ENCODE measurements at regions not wholly inside any gene's neighbourhood (a gene's known extent, or its start where the extent isn't known, plus 50 kb on each side); places are given as distances from the start of the nearest gene placed in this dataset.

DNA sequence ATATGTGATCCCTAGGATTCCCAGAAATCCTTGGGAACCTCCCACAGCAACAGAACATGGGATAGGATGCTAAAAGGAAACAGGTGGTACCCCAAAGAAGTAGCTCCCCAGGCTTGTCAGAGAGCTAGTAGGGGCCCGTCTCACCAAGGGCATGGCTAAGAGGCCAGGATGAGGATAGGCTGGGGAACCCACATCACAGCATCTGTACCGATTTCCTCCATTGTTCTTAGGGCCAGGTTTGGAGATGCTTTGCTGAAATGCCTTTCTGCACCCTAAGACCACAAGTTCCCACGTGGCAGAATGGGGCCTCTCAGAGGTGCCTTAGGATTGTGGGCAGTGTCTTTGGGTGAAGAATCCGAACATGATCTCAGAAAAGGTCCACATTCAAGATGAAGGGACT lies 169.5 kb downstream of the HS3ST3B1 start:
- ATAC-seq (replicated peaks in 1 of 2), result no peak
- Mint-ChIP-seq H3K27me3 (ENCODE audit: low read depth) (no peaks in the 10 kb centered on the region), H3K4me1 (ENCODE audit: low read depth) (peaks cover 5% of the 10 kb centered on the region), H3K27ac (no peak overlapping the region), H3K4me3 (no peak overlapping the region), H3K9me3 (peaks cover 0 to 9% of the 10 kb centered on the region in 2 donors), H3K36me3 (ENCODE audit: insufficient read depth in 2 of 2) (peaks cover 0 to 2% of the 10 kb centered on the region in 2 donors)
- no peak for DNase-seq

DNA sequence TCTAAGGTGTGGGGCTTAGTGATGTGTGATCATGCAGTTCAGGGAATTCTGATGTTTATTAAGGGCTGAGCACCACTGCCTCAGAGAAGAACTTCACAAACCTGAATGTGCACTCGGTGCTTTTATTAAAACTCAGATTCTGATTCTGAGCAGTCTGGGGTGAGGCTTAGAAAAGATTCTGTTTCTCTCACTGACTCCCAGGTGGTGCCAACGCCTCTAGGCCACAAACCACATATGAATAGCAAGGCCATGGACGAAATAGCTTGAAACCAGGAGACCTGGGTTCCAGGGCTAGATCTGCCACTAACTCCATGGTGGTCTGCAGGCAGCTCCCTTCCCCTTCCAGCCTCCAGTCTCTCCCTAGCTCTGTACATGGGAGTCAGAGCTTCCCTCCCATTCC lies 169.1 kb downstream of the HS3ST3B1 start:
- DNase-seq (no peak), ATAC-seq (replicated peaks in 1 of 2) (no peak)
- no peak overlapping the region for H3K27ac Mint-ChIP-seq
- no peaks in the 10 kb centered on the region for H3K27me3 Mint-ChIP-seq (ENCODE audit: low read depth)
- peaks cover 0 to 2% of the 10 kb centered on the region in 2 donors for H3K36me3 Mint-ChIP-seq (ENCODE audit: insufficient read depth in 2 of 2)
- H3K4me3 Mint-ChIP-seq, result no peak overlapping the region
- peaks cover 5% of the 10 kb centered on the region for H3K4me1 Mint-ChIP-seq (ENCODE audit: low read depth)
- peaks cover 0 to 9% of the 10 kb centered on the region in 2 donors for H3K9me3 Mint-ChIP-seq

DNA sequence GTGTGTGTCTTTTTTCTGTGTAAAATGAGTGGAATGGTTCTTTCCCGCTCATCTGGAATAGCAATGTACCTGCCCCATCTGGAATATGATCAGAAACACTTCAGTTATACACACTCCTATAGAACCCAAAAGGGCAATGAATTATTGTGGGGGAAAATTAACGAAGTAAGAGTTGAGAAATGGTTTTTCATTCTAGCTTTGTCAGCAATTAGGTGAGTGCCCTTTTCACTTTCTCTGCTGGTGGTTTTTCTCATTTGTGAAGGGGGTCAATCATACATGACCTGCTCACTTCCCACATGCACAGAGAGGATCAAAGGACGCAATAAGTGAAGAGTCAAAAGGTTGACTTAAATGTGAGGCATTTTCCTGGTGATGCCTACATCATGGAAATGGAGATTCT lies 168.0 kb downstream of the HS3ST3B1 start:
- Mint-ChIP-seq H3K4me1 (ENCODE audit: low read depth) (peaks cover 5% of the 10 kb centered on the region), H3K36me3 (ENCODE audit: insufficient read depth in 2 of 2) (peaks cover 0 to 2% of the 10 kb centered on the region in 2 donors), H3K4me3 (no peak overlapping the region), H3K27me3 (ENCODE audit: low read depth) (no peaks in the 10 kb centered on the region), H3K9me3 (peaks cover 0 to 9% of the 10 kb centered on the region in 2 donors), H3K27ac (no peak overlapping the region)
- DNase-seq, result no peak
- no peak for ATAC-seq (replicated peaks in 1 of 2)

DNA sequence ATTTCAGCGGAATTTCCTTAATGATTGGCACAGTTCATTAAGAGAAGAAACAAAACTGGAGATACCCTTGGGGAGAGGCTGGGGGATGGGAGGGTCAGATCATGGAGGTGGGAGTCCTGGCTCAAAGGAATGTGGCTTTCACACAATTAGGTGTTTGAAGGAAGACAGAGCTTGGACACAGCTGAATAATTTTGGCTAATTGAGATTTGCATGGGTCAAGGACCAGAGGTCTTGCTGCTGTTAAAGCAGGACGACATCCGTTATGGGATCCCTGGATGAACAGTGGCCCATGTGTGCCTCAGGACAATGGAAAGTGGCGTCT lies 160.3 kb downstream of the HS3ST3B1 start:
- DNase-seq (no peak), ATAC-seq (replicated peaks in 1 of 2) (no peak)
- Mint-ChIP-seq H3K36me3 (ENCODE audit: insufficient read depth in 2 of 2) (no peaks in the 10 kb centered on the region), H3K9me3 (peaks cover 0 to 2% of the 10 kb centered on the region in 2 donors), H3K4me3 (no peak overlapping the region), H3K27me3 (ENCODE audit: low read depth) (no peaks in the 10 kb centered on the region), H3K4me1 (ENCODE audit: low read depth) (peaks cover 22% of the 10 kb centered on the region), H3K27ac (no peak overlapping the region)

DNA sequence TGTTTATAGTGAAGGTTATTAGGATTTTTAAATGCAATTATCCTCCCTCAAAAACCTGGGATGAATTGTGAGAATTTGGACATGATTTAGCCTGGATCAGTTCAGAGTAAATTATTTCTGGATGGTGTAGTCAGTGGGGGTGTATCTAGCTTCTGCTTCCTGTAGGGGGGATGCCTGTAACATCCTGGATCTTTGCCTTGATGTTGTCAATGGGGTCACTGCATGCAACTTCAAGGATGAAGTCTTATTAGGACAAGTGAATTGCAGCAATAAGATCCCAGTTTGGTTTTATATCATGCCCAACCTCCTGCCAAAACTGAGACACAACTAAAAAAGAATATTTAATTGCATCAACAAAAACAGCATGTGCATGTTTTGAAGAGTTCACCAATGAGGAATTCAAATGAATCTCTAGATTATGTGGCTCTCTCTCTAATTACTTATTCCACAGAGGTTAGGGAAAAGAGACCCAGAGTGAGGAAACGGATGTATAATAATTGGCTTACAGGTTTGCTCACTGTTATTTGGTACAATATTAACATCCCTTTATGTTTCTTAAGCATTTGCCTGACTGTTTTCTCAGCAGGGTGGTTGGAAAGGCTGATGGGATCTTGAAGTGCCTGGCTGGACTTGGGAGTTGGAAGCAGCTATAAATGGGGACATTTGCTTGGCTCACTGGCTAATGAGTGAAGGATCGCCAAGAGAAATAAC lies 159.8 kb downstream of the HS3ST3B1 start:
- H3K27me3 Mint-ChIP-seq (ENCODE audit: low read depth), result no peaks in the 10 kb centered on the region
- DNase-seq, result no peak
- H3K36me3 Mint-ChIP-seq (ENCODE audit: insufficient read depth in 2 of 2), result no peaks in the 10 kb centered on the region
- ATAC-seq (replicated peaks in 1 of 2), result no peak
- peaks cover 0 to 1% of the 10 kb centered on the region in 2 donors for H3K9me3 Mint-ChIP-seq
- H3K4me3 Mint-ChIP-seq, result no peak overlapping the region
- H3K27ac Mint-ChIP-seq, result no peak overlapping the region
- H3K4me1 Mint-ChIP-seq (ENCODE audit: low read depth), result peaks cover 22% of the 10 kb centered on the region

DNA sequence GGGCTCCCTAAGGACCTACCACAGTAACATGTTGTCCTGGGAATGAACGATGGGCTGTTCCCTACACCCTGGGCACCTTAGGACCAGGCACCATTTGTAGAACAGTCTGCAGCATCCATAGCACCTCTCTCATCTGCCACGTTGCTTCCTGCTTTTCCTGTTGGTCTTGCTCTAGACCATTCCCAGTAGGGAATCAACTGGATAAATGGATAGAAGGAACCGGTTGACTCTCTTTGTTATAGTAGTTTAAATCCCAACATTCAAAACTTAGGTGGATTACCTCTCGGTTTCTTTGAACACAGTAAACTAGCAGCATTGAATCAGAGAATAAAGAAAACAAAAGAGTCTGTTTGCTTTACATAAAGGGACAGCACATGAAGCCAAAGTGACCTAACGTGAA lies 159.1 kb downstream of the HS3ST3B1 start:
- H3K27ac Mint-ChIP-seq, result no peak overlapping the region
- peaks cover 22% of the 10 kb centered on the region for H3K4me1 Mint-ChIP-seq (ENCODE audit: low read depth)
- ATAC-seq (replicated peaks in 1 of 2) (no peak), DNase-seq (no peak)
- H3K9me3 Mint-ChIP-seq, result peaks cover 0 to 1% of the 10 kb centered on the region in 2 donors
- no peak overlapping the region for H3K4me3 Mint-ChIP-seq
- H3K27me3 Mint-ChIP-seq (ENCODE audit: low read depth), result no peaks in the 10 kb centered on the region
- no peaks in the 10 kb centered on the region for H3K36me3 Mint-ChIP-seq (ENCODE audit: insufficient read depth in 2 of 2)

DNA sequence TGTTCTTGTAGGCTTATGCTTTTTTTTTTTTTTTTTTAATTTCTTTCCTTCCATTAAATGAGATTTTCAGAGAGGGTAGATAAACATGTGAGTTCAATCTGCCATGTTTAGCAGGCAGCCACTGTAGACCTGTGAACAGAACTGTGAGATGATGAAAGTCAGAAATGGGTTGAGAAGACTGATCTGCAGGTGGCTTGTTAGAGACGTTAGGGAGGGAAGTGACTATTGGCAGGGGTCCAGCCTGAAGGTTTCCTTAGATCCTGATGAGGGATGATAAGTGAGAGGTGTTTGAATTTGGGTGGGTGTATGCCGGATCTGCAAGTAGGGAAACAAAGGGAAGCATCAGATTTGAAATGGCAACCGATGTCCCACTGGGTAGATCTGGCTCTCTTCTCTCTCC lies 157.8 kb downstream of the HS3ST3B1 start:
- ATAC-seq (replicated peaks in 1 of 2) (no peak), DNase-seq (no peak)
- Mint-ChIP-seq H3K9me3 (peaks cover 0 to 1% of the 10 kb centered on the region in 2 donors), H3K27ac (no peak overlapping the region), H3K27me3 (ENCODE audit: low read depth) (no peaks in the 10 kb centered on the region), H3K4me3 (no peak overlapping the region), H3K36me3 (ENCODE audit: insufficient read depth in 2 of 2) (no peaks in the 10 kb centered on the region), H3K4me1 (ENCODE audit: low read depth) (peaks cover 22% of the 10 kb centered on the region)

DNA sequence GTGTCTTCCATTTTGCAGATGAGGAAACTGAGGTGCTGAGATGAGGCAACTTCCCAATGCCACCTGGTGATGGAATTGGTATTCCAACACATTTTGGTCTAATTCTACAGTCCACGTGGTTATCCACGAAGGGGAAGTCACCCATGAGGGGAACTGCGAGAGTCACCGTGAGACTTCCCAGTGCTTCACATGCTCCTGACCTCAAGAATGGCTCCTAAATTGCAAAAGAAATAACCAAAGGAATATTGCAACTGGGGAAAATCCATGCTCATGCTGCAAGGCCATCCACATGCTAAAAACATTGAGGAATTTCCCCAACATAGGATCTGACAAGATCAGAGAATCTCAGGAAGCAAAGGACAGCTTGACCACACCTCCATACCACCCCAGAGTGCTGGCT lies 153.9 kb downstream of the HS3ST3B1 start:
- Mint-ChIP-seq H3K36me3 (ENCODE audit: insufficient read depth in 2 of 2) (no peaks in the 10 kb centered on the region), H3K9me3 (no peaks in the 10 kb centered on the region), H3K4me3 (no peak overlapping the region), H3K4me1 (ENCODE audit: low read depth) (peaks cover 13% of the 10 kb centered on the region), H3K27ac (no peak overlapping the region), H3K27me3 (ENCODE audit: low read depth) (no peaks in the 10 kb centered on the region)
- no peak for ATAC-seq (replicated peaks in 1 of 2)
- no peak for DNase-seq

DNA sequence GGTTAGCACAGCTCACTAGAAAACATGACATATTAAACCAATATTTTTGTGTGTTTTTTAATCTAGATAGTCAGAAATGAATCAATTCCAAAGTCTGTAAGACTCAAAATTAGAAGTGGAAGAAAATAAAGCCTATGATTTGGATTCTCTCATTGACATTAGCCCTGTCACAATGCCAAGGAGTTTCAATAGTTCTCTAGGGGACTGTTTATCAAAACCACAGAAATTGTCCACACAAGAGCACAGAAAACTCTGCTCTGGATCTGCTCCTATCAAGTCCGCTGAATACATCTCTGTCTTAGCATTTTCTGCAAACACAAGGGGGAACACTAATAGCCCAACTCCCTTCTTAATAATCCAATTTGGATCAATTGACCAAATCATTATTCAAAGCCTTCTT lies 152.0 kb downstream of the HS3ST3B1 start:
- Mint-ChIP-seq H3K27me3 (ENCODE audit: low read depth) (no peaks in the 10 kb centered on the region), H3K9me3 (no peaks in the 10 kb centered on the region), H3K27ac (no peak overlapping the region), H3K4me1 (ENCODE audit: low read depth) (no peaks in the 10 kb centered on the region), H3K4me3 (no peak overlapping the region), H3K36me3 (ENCODE audit: insufficient read depth in 2 of 2) (no peaks in the 10 kb centered on the region)
- no peak for ATAC-seq (replicated peaks in 1 of 2)
- no peak for DNase-seq

DNA sequence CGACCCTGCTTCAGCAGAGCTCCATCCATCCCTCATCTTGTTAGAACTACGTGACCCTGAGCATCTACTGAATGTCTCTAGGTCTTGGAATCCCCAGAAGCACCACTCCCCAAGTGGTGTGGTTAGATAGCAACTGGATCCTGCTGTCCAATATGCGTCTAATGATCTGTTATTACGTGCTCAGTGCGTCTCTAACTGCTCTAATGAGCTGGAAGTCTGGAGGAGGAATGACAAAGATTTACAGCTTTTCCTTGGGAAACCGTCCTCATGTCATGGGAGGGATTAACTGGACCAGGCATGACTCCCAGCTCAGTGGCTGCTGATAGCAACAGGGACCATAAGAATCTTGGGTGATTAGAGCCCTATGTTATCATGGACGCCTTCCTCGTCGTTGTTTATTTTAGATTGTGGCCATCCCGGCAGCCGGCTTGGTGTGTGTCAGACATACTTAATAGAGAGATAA lies 150.9 kb downstream of the HS3ST3B1 start:
- Mint-ChIP-seq H3K9me3 (no peaks in the 10 kb centered on the region), H3K27ac (no peak overlapping the region), H3K4me1 (ENCODE audit: low read depth) (no peaks in the 10 kb centered on the region), H3K4me3 (no peak overlapping the region), H3K36me3 (ENCODE audit: insufficient read depth in 2 of 2) (no peaks in the 10 kb centered on the region), H3K27me3 (ENCODE audit: low read depth) (no peaks in the 10 kb centered on the region)
- DNase-seq (no peak), ATAC-seq (replicated peaks in 1 of 2) (no peak)

DNA sequence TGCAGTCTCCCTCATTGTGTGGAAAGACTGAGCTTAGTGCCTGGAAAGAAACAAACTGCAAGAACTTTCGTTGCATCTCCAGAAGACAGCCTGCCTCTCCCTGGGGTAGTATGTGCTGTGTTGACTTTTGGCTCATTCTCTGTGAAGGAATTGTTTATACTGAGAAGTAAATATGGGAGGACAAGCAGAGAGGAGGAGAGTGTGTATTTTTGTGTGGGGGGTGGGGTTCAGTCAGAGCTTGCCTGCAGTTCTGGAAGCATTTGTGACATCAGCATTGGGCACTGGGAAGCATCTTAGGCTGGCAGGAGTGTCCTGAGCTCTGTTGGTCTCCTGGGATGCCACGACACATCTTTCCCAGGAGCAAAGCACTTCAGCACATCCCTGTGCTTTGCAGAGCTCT lies 147.9 kb downstream of the HS3ST3B1 start:
- H3K4me1 Mint-ChIP-seq (ENCODE audit: low read depth), result no peaks in the 10 kb centered on the region
- no peaks in the 10 kb centered on the region for H3K36me3 Mint-ChIP-seq (ENCODE audit: insufficient read depth in 2 of 2)
- no peak overlapping the region for H3K27ac Mint-ChIP-seq
- DNase-seq (no peak), ATAC-seq (replicated peaks in 1 of 2) (no peak)
- H3K27me3 Mint-ChIP-seq (ENCODE audit: low read depth), result no peaks in the 10 kb centered on the region
- H3K4me3 Mint-ChIP-seq, result no peak overlapping the region
- no peaks in the 10 kb centered on the region for H3K9me3 Mint-ChIP-seq

DNA sequence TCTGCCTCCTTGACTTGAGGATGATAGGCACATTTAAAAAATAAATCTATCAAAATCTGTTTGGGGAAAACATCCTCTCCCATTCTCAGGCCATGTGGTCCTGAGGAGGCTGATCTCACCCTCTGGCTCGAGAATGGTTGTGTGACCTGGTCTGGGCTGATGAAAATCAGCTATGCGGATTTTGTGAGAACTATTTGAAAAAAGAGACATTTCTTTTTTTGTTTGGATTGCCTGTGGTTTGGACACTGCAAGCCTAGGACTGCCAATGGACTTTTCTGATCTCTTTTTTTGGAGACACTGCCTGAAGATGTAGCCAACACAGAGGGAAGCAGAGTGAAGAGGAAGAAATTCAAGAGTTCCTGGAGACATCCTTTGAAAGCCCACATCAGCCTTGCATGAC lies 145.9 kb downstream of the HS3ST3B1 start:
- DNase-seq, result no peak
- Mint-ChIP-seq H3K27ac (no peak overlapping the region), H3K4me1 (ENCODE audit: low read depth) (peaks cover 9% of the 10 kb centered on the region), H3K27me3 (ENCODE audit: low read depth) (no peaks in the 10 kb centered on the region), H3K9me3 (no peaks in the 10 kb centered on the region), H3K36me3 (ENCODE audit: insufficient read depth in 2 of 2) (no peaks in the 10 kb centered on the region), H3K4me3 (no peak overlapping the region)
- no peak for ATAC-seq (replicated peaks in 1 of 2)

DNA sequence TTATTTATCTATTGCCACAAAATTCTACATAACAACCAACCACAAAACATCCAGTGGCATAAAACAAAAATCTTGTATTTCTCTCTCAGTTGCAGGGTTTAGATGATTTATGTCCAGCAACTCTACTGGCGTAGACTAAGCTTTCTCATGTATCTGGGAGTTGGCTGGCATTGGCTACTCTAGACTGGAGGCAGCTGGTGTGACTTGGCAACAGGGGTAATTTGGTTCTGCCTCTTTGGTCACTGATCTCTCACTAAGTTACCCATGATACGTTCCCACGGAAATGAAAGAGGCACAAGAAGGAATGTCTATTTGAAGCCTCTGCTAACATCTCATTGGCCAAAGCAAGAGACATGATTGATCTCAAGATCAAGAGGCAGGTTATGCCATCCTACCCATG lies 144.0 kb downstream of the HS3ST3B1 start:
- no peak overlapping the region for H3K4me3 Mint-ChIP-seq
- H3K9me3 Mint-ChIP-seq, result no peaks in the 10 kb centered on the region
- no peaks in the 10 kb centered on the region for H3K27me3 Mint-ChIP-seq (ENCODE audit: low read depth)
- no peaks in the 10 kb centered on the region for H3K36me3 Mint-ChIP-seq (ENCODE audit: insufficient read depth in 2 of 2)
- peaks cover 10% of the 10 kb centered on the region for H3K4me1 Mint-ChIP-seq (ENCODE audit: low read depth)
- H3K27ac Mint-ChIP-seq, result no peak overlapping the region
- DNase-seq (no peak), ATAC-seq (replicated peaks in 1 of 2) (no peak)

DNA sequence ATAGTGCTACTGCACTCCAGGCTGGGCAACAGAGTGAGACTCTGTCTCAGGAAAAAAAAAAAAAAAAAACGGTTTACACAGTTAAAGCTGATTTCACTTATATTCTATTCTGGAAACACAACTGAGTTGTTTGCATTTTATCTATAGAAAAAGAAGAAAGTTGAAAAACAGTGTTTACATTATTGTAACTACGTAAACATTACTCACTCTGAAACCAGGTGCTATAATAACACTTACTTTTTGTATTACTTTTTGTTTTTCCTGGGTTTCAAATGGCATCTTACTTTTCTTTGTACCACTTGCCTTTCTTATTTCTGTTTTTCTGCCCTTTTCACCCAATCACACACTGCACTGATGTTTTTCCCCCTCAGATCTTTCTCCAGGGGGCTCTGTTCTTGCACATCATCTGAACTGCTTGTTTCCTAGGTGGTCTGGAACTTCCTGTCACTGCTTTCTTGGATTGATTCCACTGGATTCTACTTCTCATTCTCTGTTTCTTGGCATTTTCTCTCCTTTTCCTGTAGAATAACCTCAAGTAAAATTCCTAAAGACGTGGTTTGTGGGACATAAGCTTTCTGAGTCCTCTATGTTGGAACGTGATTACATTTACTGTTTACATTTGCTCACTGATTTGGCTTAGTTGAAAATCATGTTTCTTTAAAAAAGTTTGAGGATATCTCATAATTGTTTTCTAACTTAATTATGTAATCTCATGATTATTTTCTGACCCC lies 142.1 kb downstream of the HS3ST3B1 start:
- Mint-ChIP-seq H3K27ac (no peak overlapping the region), H3K9me3 (no peaks in the 10 kb centered on the region), H3K4me1 (ENCODE audit: low read depth) (peaks cover 14% of the 10 kb centered on the region), H3K36me3 (ENCODE audit: insufficient read depth in 2 of 2) (no peaks in the 10 kb centered on the region), H3K4me3 (no peak overlapping the region), H3K27me3 (ENCODE audit: low read depth) (no peaks in the 10 kb centered on the region)
- ATAC-seq (replicated peaks in 1 of 2), result peak; percentile 7 to 34
- no peak for DNase-seq

Measured in activated T-cell treated with anti-CD3 and anti-CD28 coated beads, Interleukin-2, amount 50 U/mL, for 72 hours (primary cell).